GM12892 (cell line): ENCODE measurements at regions not wholly inside any gene's neighbourhood (a gene's known extent, or its start where the extent isn't known, plus 50 kb on each side); places are given as distances from the start of the nearest gene placed in this dataset.

ENCODE experiments used
- POLR2A ChIP-seq: IDR thresholded peaks from 2 replicates; pipeline ENCODE4 v1.6.1; 2011; ENCODE audit warnings: low read depth, low read length, control low read depth
- POLR2AphosphoS5 ChIP-seq: IDR thresholded peaks from 2 replicates; pipeline ENCODE4 v1.6.1; 2011; ENCODE audit warnings: low read depth, low read length, control low read depth
- TAF1 ChIP-seq: IDR thresholded peaks from 2 replicates; pipeline ENCODE4 v1.6.1; 2011; ENCODE audit warnings: low read depth, mild to moderate bottlenecking, control low read depth, low read length, borderline replicate concordance

DNA sequence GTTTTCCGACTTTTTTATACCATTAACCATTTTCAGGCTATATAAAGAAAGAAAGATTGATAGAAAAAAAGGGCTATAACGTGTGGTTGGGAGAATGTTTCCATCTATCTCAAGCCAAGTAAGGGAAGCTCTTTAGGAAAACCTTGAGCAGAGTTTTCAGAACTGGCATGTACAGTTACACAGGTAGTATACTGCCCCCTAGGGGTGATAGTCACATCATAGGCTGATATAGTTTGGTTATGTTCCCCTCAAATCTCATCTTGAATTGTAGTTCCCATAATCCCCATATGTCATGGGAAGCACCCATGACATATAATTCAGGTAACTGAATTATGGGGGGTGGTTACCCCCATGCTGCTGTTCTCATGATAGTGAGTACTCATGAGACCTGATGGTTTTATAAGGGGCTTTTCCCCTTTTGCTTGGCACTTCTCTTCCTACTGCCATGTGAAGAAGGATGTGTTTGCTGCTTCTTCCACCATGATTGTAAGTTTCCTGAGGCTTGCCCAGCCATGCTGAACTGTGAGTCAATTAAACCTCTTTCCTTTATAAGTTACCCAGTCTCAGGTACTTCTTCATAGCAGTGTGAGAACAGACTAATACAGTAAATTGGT lies 186.8 kb downstream of the TMA16 start:
- TF ChIP-seq POLR2A (no peak), POLR2AphosphoS5 (no peak), TAF1 (no peak)
